Breast epithelium (tissue), 4 donors: ENCODE measurements at regions not wholly inside any gene's neighbourhood (a gene's known extent, or its start where the extent isn't known, plus 50 kb on each side); places are given as distances from the start of the nearest gene placed in this dataset.

ENCODE experiments used
- DNase-seq, 2 donors: peaks; one replicate each; pipeline ENCODE4 v3.0.0-alpha.2; 2019; ENCODE audit warnings: low spot score in 2 of 2
- H3K27ac ChIP-seq, 2 donors: fragments of 200-600 bp; sonication (generic) in 1 of 2; one replicate each; pipeline ENCODE4 v1.5.1; 2016 to 2019; ENCODE audit warnings: mild to moderate bottlenecking in 1 of 2
- H3K27me3 ChIP-seq, 2 donors: fragments of 200-600 bp; sonication (generic) in 1 of 2; one replicate each; pipeline versions ENCODE4 v1.5.1 to v1.6.0; 2017 to 2019; ENCODE audit warnings: control low read depth in 1 of 2, mild to moderate bottlenecking in 1 of 2
- H3K36me3 ChIP-seq: fragments of 200-600 bp; one replicate; pipeline ENCODE4 v1.5.1; 2019
- H3K4me1 ChIP-seq, 2 donors: fragments of 200-600 bp; sonication (generic); one replicate each; pipeline ENCODE4 v1.5.1; 2016 to 2019; ENCODE audit warnings: control low read depth in 1 of 2
- H3K4me3 ChIP-seq, 3 donors: fragments of 200-600 bp; sonication (generic); 1 replicate in 2 of 3; 2 replicates in 1 of 3; pipeline ENCODE4 v1.5.1; 2016 to 2019; ENCODE audit warnings: mild to moderate bottlenecking in 3 of 3, moderate library complexity in 2 of 3
- H3K9me3 ChIP-seq, 2 donors: fragments of 200-600 bp; sonication (generic) in 1 of 2; one replicate each; pipeline ENCODE4 v1.5.1; 2016 to 2019; ENCODE audit warnings: control low read depth in 1 of 2
- POLR2A ChIP-seq: fragments of 450-650 bp; IDR thresholded peaks from one replicate; pipeline ENCODE4 v1.6.1; 2016; ENCODE audit warnings: antibody characterized with exemption, mild to moderate bottlenecking, moderate library complexity
- POLR2AphosphoS5 ChIP-seq, 3 donors: sonication (generic); formaldehyde crosslinking; IDR thresholded peaks; one replicate each; pipeline ENCODE4 v1.6.1; 2017; ENCODE audit warnings: antibody characterized with exemption in 3 of 3
- intact Hi-C: fragments of 100-400 bp; cut with DNase I; formaldehyde crosslinking; loops from one replicate; pipeline ENCODE4 v1.15.1; 2023; ENCODE audit warnings: low total_unique reads
- TF ChIP-seq, protein P1 (sequence below), 3 donors: fragments of 450-650 bp; IDR thresholded peaks; one replicate each; pipeline ENCODE4 v1.5.1; 2016 to 2017; ENCODE audit warnings: antibody characterized with exemption in 3 of 3, mild to moderate bottlenecking in 3 of 3, moderate library complexity in 3 of 3

DNA sequence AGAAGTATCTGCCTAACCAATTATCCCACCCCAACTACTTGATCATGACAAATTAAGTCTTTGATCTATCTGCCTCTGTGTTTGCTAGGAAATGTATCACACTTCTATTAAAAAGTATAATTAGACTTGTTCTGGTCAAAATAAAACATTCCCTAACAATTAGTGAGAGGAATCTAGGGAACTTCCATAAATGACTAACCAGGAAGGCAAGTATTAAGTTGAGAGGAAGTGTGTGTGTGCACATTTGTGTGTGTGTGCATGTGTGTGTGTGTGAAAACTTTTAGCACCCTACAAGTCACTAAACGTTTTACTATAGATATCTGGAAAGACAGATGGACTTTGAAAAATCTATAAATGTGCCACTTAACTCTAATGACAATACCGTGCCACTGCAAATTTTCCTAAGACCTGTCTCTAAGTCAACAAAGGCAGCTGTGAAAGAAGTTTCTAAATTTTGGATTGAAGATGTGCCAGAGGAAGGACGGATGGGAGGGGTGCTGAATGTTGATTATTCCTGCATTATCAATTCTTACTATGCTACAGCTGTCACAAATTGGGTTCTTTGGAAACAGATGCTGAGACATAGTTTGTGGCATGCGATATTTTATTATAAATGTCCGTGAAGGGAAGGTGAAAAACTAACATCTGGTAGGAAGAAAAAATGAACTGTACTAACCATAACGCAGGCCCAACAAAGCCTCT is 567.1 kb downstream of the PTPRC start:
- no peaks in the 10 kb centered on the region for H3K27me3 ChIP-seq
- DNase-seq = no peak
- H3K27ac ChIP-seq = no peak overlapping the region
- no peaks in the 10 kb centered on the region for H3K4me1 ChIP-seq
- no peaks in the 10 kb centered on the region for H3K36me3 ChIP-seq
- intact Hi-C loops = no loop called here
- no peaks in the 10 kb centered on the region for H3K9me3 ChIP-seq
- no peak overlapping the region for H3K4me3 ChIP-seq
- TF ChIP-seq POLR2AphosphoS5 (IDR thresholded peaks at IDR 0.05) = no peak
- TF ChIP-seq POLR2A = no peak
- TF ChIP-seq, protein P1, sequence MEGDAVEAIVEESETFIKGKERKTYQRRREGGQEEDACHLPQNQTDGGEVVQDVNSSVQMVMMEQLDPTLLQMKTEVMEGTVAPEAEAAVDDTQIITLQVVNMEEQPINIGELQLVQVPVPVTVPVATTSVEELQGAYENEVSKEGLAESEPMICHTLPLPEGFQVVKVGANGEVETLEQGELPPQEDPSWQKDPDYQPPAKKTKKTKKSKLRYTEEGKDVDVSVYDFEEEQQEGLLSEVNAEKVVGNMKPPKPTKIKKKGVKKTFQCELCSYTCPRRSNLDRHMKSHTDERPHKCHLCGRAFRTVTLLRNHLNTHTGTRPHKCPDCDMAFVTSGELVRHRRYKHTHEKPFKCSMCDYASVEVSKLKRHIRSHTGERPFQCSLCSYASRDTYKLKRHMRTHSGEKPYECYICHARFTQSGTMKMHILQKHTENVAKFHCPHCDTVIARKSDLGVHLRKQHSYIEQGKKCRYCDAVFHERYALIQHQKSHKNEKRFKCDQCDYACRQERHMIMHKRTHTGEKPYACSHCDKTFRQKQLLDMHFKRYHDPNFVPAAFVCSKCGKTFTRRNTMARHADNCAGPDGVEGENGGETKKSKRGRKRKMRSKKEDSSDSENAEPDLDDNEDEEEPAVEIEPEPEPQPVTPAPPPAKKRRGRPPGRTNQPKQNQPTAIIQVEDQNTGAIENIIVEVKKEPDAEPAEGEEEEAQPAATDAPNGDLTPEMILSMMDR (IDR thresholded peaks at IDR 0.05) = no peak

DNA sequence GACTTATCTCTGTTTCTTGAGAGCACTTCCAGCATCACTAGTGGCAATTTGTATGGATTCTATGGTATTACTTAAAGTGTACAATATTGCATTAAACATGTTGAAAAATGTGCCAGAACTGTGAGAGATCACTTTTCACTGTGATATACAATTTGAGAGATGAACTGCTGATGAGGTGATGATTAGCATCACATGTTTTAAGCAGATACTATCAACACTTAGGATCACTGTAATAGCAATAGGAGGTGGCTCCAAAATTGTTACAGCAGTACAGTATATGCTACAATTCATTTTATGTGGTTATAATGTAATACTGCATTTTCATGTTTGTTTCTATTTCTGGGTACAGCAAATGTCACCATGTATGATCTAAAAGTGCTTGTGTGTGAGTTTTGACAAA is 570.0 kb downstream of the PTPRC start:
- TF ChIP-seq, protein P1 (IDR thresholded peaks at IDR 0.05) = no peak
- TF ChIP-seq POLR2AphosphoS5 (IDR thresholded peaks at IDR 0.05) (no peak), POLR2A (no peak)
- no peaks in the 10 kb centered on the region for H3K27me3 ChIP-seq
- H3K4me1 ChIP-seq = no peaks in the 10 kb centered on the region
- no peak overlapping the region for H3K27ac ChIP-seq
- H3K4me3 ChIP-seq = no peak overlapping the region
- no peak for DNase-seq
- H3K9me3 ChIP-seq = no peaks in the 10 kb centered on the region
- H3K36me3 ChIP-seq = no peaks in the 10 kb centered on the region
- intact Hi-C loops = no loop called here

DNA sequence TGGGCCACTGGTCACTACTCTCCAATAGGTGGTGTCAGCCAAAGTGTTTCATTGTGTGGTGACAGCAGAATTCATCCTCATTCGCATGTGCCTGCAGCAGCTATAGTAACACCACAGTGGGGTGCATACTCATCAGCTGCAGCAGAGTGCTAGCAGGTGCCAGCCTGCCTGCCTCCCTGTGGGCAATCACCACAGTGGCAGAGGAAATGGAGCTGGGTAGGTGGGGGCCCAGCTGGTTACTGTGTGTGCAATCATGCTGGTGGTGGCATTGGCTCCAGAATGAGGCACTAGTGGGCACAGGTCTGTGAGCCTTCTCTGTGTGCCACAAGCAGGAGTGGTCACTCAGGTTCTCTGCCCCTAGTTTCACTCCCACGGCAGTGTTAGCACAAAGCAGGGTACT is 579.2 kb downstream of the PTPRC start:
- Histone ChIP-seq H3K4me3 (no peak overlapping the region), H3K27me3 (no peaks in the 10 kb centered on the region), H3K27ac (no peak overlapping the region), H3K4me1 (no peaks in the 10 kb centered on the region), H3K9me3 (no peaks in the 10 kb centered on the region), H3K36me3 (no peaks in the 10 kb centered on the region)
- no peak for DNase-seq
- intact Hi-C loops = no loop called here
- no peak for TF ChIP-seq POLR2A
- TF ChIP-seq, protein P1 (IDR thresholded peaks at IDR 0.05) = no peak
- TF ChIP-seq POLR2AphosphoS5 (IDR thresholded peaks at IDR 0.05) = no peak

DNA sequence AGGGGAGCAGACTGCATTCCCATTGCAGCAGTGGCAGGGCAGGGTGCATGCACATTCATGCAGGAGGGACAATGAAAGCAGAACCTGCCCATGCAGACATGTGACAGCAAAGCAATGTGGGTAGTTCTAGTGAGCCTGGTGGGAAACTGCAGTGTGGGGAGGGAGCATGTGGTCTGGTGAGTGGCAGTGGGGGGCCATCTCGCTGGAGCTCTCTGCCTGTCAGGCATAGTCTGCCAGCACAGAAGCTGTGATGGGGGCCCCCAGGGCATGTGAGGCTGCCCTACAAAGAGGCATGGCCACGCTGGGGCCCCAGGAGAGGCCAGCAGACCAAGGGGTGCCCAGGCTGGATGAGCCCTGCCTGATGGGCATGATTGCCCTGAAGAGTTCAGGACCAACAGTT is 579.7 kb downstream of the PTPRC start:
- TF ChIP-seq, protein P1 (IDR thresholded peaks at IDR 0.05) = no peak
- TF ChIP-seq POLR2A (no peak), POLR2AphosphoS5 (IDR thresholded peaks at IDR 0.05) (no peak)
- H3K27me3 ChIP-seq = no peaks in the 10 kb centered on the region
- intact Hi-C loops = no loop called here
- H3K9me3 ChIP-seq = no peaks in the 10 kb centered on the region
- H3K4me3 ChIP-seq = no peak overlapping the region
- H3K36me3 ChIP-seq = no peaks in the 10 kb centered on the region
- no peak for DNase-seq
- H3K4me1 ChIP-seq = no peaks in the 10 kb centered on the region
- H3K27ac ChIP-seq = no peak overlapping the region

DNA sequence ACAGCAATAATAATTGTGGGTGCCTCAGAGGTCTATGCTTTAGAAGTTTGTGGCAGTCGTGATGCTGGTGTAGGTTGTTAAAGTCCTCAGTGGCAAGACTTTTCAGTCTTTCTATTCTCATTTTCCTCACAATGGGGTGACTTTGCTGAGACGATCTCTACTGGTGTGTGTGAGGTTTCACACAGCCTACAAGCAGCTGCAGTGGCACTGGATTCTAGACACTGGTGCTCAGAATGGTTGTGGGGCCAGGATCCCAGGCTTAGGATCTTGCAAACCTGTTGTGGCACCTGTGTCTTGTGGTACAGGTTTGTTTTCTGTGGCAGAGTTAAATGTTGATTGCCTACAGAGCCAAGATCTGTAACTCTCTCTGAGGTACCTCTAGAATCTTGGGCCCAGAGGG is 581.2 kb downstream of the PTPRC start:
- no peak overlapping the region for H3K4me3 ChIP-seq
- H3K4me1 ChIP-seq = no peaks in the 10 kb centered on the region
- H3K27me3 ChIP-seq = no peaks in the 10 kb centered on the region
- no peaks in the 10 kb centered on the region for H3K9me3 ChIP-seq
- no peaks in the 10 kb centered on the region for H3K36me3 ChIP-seq
- intact Hi-C loops = no loop called here
- DNase-seq = no peak
- no peak overlapping the region for H3K27ac ChIP-seq
- TF ChIP-seq, protein P1 (IDR thresholded peaks at IDR 0.05) = no peak
- no peak for TF ChIP-seq POLR2A
- no peak for TF ChIP-seq POLR2AphosphoS5 (IDR thresholded peaks at IDR 0.05)
